ENCODE measurements at regions not wholly inside any gene's neighbourhood (a gene's known extent, or its start where the extent isn't known, plus 50 kb on each side); places are given as distances from the start of the nearest gene placed in this dataset.

- no peak overlapping the region for H3K4me3 ChIP-seq (ENCODE audit: low read depth, low read length)
- in situ Hi-C loops (cut with HindIII; ENCODE audit: low sequenced_read_pairs) = no loop called here
- DNase-seq (ENCODE audit: low read depth) = no peak
- no peak for TF ChIP-seq CTCF (IDR thresholded peaks at IDR 0.05; ENCODE audit: low read depth, low read length, missing control alignments)
Observed at GRCh38 chr10:35720366-35720765, 78.3 kb upstream of the FZD8 start.

DNA sequence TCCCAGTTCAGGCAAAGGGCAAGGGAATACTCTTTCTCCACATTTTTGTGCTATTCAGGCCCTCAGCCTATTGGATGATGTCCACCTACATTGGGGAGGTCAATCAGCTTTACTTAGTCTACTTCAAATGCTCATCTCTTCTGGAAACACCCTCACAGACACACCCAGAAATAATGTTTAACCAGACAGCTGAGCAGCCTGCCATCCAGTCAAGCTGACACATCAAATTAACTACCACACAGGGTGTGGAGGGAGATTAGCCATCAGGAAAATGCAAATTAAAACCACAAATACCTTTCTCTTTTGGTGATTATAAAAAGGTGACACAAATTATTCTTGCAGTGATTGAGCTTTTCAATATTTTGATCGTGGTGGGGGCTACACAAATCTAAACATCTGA, 74.7 kb upstream of the FZD8 start:
- no peak for DNase-seq (ENCODE audit: low read depth)
- in situ Hi-C loops (cut with HindIII; ENCODE audit: low sequenced_read_pairs) = no loop called here
- no peak overlapping the region for H3K4me3 ChIP-seq (ENCODE audit: low read depth, low read length)
- no peak for TF ChIP-seq CTCF (IDR thresholded peaks at IDR 0.05; ENCODE audit: low read depth, low read length, missing control alignments)

DNA sequence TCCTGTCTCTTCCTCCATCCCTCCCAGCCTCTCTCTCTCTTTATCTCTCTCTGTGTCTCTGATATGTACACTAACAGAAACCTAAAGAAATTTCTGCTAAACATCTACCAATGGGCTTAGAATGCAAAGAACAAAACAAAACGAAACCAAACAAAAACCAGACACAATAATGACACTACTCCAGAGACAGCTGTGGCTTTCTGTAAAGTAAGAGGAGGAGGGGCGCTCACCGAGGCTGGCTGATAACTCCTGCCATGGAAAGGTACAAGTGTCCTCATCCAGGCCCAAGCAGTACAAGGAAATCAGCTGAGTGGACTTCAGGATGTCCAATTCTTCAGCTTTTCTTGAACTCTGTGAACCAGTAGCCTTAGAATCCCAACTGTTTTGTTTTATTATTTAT, 70.4 kb upstream of the FZD8 start:
- in situ Hi-C loops (cut with HindIII; ENCODE audit: low sequenced_read_pairs) = no loop called here
- no peak for TF ChIP-seq CTCF (IDR thresholded peaks at IDR 0.05; ENCODE audit: low read depth, low read length, missing control alignments)
- no peak overlapping the region for H3K4me3 ChIP-seq (ENCODE audit: low read depth, low read length)
- DNase-seq (ENCODE audit: low read depth) = no peak

DNA sequence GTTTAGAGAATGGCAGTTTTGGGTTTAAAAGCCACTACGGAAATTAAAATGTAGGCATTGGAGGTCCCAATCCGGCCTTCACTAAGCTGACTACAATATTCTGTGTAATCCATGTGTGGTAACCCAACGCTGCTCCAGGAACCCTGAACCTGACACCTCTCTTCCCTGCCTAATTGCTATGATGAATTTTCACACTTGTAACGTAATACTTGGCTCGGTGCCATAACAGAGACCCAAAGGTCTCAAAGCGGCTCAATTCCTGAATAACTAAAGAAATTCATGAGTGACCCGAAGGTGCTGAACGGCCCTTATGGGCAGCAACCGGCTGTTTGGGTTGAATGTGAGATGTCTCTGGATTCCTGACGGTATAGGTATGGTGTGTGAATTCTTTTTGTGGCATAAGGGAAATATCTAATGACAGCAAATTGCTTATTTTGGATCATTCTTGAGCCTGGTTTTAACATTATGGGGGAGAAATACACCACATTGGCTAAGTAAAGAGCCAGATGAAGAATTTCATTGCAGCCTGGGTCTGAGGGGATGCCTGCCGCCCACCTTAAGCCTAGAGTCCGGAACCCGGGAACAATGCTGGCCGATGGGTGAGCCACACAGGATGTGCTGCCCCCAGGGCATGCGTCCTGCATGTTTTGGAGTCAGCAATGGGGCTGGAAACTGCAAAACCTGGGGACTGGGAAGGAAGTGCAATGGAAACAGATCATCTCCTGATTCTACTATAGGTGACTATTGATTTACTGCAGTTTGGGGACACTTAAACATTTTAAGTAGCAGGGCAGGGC, 69.7 kb upstream of the FZD8 start:
- H3K4me3 ChIP-seq (ENCODE audit: low read depth, low read length) = no peak overlapping the region
- in situ Hi-C loops (cut with HindIII; ENCODE audit: low sequenced_read_pairs) = no loop called here
- no peak for DNase-seq (ENCODE audit: low read depth)
- TF ChIP-seq CTCF (IDR thresholded peaks at IDR 0.05; ENCODE audit: low read depth, low read length, missing control alignments) = no peak

- no peak overlapping the region for H3K4me3 ChIP-seq (ENCODE audit: low read depth, low read length)
- TF ChIP-seq CTCF (IDR thresholded peaks at IDR 0.05; ENCODE audit: low read depth, low read length, missing control alignments) = no peak
- DNase-seq (ENCODE audit: low read depth) = no peak
- in situ Hi-C loops (cut with HindIII; ENCODE audit: low sequenced_read_pairs) = no loop called here
Observed at GRCh38 chr10:35707642-35708425, 65.7 kb upstream of the FZD8 start.

DNA sequence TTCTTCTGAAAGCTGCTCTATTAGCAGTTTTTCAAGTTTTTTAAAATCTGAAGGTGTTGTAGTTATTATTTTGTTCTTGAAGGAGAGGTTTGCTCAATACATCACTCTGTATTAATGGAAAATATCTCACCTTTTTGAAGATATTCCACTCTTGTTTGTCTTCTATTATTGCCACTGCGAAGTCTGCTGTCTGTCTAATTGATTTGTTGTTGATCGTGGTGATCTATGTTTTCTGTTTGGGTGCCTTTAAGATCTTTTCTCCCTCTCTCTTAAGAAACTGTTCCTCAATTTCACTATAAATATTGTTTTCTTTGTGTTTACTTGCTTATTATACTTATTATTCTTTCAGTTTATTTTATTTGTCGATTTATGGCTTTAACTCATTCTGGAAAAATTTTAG, 64.9 kb upstream of the FZD8 start:
- no peak overlapping the region for H3K4me3 ChIP-seq (ENCODE audit: low read depth, low read length)
- TF ChIP-seq CTCF (IDR thresholded peaks at IDR 0.05; ENCODE audit: low read depth, low read length, missing control alignments) = no peak
- in situ Hi-C loops (cut with HindIII; ENCODE audit: low sequenced_read_pairs) = no loop called here
- no peak for DNase-seq (ENCODE audit: low read depth)

Measured in astrocyte of the cerebellum (primary cell).